ENCODE measurements at regions not wholly inside any gene's neighbourhood (a gene's known extent, or its start where the extent isn't known, plus 50 kb on each side); places are given as distances from the start of the nearest gene placed in this dataset.
"Not testable (repeated sequence)": the region's sequence is repeated elsewhere in the genome, so short reads cannot be mapped to it uniquely, and the experiment has no call there.

GRCh38 chr6:43935921-43936439, 166.0 kb downstream of the VEGFA start:
- DNase-seq (ENCODE audit: low spot score), result peak; percentile 36

- DNase-seq (ENCODE audit: low spot score), result peak; percentile 49
These were observed 165.0 kb downstream of the VEGFA start for GRCh38 chr6:43934803-43935602.

DNA sequence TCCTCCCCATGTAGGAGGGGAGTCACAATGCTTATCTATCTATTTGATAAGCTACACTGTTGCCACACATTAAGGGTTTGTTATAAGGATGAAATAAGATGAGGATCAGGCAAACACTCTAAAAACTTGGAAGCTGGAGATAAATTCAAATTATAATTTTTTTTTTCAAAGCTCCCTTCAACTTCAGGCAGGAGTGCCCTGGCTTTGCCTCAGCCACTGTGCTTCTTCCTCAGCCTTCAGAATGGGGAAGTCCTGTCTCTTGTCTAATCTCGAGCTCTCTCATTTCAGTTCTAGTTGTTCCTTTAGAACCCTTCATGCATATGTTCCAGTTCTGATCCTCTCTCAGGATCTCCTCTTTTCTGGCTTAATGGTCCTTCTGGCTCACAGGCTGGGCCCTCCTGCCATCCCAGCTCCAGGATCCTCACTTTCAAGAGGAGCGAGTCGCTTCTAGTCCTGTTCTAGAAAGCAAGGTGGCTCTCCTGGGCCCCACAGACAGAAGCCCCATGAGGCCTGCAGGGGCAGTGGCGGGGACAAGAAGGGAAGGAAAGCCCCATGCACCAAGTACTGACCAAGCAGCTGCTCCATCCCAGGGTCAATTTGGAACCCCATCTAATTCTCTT, 164.3 kb downstream of the VEGFA start:
- peak; percentile 45 for DNase-seq (ENCODE audit: low spot score)

GRCh38 chr6:43933148-43933885, 163.3 kb downstream of the VEGFA start:
- DNase-seq (ENCODE audit: low spot score), result no peak

GRCh38 chr6:43932259-43933147, 162.5 kb downstream of the VEGFA start:
- no peak for DNase-seq (ENCODE audit: low spot score)

DNA sequence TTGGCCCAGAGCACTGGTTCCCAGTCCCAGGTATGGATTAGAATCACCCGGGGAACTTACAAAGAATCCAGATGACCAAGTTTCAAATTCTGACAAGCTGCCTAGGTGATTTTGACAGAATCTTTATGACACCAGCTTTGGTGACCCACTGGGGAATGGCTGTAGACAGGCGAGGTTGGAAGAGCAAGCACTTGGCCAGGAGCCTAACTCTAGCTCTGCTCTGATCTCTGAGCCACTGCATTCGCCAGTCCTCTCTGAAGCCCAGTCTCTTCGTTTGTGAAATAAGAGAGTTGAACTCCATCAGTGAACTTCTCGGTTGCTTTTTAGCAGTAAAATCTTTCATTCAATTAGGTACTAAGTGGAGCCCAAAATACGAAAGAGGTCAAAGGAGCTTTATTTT, 161.2 kb downstream of the VEGFA start:
- DNase-seq (ENCODE audit: low spot score), result no peak

DNA sequence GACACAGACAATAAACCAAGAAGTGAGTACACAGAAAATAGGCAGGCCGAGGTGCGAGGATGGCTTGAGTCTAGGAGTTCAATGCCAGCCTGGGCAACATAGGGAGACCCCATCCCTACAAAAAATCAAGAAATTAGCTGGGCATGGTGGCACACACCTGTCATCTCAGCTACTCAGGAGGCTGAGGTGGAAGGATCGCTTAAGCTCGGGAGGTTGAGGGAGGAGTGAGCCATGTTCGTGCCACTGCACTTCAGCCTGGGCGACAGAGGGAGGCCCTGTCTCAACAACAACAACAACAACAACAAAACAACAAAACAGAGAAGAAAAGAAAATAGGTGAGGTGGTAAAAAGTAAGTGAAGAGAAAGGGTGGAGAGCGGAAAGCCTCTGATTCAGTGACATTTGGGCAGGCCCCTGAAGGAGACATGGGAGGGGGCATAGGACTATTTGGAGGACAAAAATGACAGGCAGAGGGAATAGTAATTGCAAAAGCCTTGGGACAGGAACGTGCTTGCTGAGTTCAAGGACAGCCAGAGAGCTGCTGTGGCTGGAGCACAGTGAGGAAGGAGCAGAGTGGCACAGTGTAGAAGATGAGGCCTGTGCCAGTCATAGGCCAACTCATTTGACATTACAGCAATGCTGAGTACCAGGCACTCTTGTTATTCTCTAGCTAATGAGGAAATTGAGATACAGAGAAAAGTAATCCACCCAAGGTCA, 160.6 kb downstream of the VEGFA start:
- no peak for DNase-seq (ENCODE audit: low spot score)

- DNase-seq (ENCODE audit: low spot score), result no peak
These were observed 159.5 kb downstream of the VEGFA start for GRCh38 chr6:43929511-43929910.

DNA sequence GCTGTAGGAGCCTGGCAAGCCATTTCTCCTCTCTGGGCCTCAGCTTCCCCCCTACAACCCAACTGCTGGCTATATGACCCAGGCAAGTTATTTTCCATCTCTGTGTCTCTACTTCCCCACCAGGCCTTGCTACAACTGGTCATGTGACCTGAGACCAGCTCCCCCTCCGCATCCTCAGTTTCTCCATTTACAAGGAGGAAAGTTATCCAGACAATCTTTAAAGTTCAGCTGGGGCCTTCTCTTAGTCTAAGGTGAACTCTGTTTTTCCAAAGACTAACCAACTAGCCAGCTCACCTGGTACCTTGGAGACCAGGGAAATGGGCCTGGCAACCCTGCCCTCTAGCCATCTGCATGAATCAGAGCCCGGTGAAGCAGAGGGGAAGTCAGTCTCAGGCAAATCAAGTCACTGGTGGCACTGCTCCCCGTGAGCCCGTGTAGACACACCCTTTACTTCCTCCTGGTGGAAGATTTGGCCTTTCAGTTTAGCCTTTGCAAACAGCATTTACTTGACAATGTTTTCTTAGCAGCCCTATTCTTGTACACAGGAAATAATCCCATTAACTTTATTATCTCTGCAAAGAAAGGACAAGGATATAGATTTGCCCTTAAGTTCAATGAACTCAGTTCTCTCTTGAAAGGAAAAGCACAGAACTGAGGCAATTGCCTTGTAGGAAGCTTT, 157.7 kb downstream of the VEGFA start:
- DNase-seq (ENCODE audit: low spot score), result no peak

DNA sequence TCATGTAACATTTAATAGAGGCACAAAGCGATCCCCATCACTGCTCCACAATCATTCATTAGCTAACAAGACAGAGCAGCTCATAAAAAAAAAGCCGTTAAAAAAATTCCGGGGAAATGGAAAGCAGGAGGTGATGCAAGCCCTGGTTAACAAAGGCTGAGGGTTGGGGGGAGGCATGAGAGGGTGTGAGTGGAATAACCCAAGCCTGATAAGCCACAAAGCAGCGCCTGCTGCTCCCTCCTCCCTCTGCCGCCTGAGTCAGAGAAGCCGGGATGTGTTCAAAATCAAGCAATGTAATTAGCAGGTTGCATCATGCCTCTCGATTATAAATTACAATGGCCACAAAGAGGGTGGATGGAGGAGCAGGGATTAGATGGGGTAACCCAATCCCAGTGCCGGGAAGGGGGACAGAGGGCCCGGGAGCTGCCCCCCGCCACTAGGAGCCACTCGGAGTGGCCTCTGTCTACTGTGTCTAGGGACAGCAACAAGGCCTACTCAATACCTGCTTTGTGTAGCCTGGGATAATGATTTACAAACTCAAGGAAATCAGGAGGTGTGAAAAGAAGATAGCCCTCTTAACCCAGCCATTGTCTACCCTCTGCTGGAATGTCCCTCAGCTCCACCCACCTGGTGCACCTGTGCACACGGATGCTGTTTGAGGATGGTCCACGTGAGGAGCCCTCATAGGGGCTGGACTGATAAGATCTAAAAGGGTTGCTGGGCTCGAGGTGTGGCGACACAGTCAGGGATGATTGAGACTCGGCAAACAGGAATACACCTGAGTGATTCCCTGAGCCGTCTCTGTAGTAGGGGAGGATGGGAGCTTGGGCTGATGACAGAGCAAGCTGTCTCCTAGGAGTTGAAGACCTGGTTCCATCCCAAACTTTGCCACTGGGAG, 156.9 kb downstream of the VEGFA start:
- no peak for DNase-seq (ENCODE audit: low spot score)

GRCh38 chr6:43925636-43926139, 155.7 kb downstream of the VEGFA start:
- not testable (repeated sequence) for DNase-seq (ENCODE audit: low spot score)

- DNase-seq (ENCODE audit: low spot score), result no peak
These were observed 154.3 kb downstream of the VEGFA start for GRCh38 chr6:43924222-43924702.

DNA sequence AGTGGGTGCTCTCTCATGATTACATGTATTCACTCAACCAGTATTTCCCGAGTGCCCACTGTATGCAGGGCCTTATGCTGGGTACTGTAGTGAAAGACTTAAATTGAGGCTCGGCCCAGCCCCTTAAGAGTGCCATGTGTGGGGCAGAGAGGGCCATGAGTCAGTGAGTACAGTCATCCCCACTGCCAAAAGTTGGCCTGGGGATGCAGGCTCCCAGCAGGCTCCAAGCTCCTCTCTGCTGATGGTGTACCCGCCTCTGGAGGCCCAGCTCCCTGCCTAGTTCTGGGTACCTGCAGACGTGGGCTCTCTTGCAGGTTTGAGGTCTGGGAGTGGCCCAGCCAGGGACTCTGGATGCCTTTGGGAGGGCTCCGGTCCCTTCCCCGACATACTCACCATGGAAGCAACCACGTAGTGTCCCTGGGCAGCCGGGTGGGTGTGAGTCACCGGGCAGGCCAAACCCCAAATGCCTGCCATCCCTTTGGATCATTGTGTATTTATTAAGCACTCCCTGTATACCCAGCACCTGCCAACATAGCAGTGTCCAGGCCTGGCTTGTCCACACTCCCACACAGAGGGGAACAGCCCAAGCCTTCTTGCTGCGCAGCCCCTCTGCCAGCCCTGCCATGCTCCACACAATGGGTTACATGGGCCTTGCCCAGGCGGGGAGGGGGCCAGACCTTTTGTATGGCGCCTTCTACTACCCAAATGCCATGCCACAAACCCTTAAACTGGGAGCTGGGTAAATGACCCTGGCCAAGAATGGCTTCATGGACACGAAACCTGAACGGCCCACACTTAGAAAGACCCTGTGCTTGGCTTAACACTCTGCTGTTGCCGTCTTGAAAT, 153.6 kb downstream of the VEGFA start:
- no peak for DNase-seq (ENCODE audit: low spot score)

GRCh38 chr6:43922426-43923375, 152.7 kb downstream of the VEGFA start:
- no peak for DNase-seq (ENCODE audit: low spot score)

- DNase-seq (ENCODE audit: low spot score), result no peak
These were observed 151.8 kb downstream of the VEGFA start for GRCh38 chr6:43921548-43922425.

DNA sequence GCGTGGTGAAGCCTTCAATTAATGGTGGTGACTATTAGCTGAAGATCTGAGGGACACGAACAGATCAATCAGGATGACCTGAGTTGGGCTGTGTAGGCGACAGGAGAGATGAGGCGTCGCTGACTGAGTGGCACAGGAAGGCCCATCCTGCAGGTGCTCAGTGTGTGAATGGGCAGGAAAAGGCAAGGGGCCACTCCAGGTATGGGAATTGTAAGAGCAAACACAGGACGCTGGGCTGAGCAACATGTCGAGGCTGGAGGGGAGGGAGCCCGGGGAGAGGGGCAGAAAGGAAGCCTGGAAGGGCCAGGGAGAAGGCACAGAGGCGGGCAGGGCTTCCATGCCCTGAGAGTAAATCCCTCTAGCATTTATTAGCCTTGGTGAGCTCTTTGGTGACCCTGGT, 151.0 kb downstream of the VEGFA start:
- DNase-seq (ENCODE audit: low spot score), result no peak

All from left forelimb (tissue), 1 donor.